ENCODE measurements at regions not wholly inside any gene's neighbourhood (a gene's known extent, or its start where the extent isn't known, plus 50 kb on each side); places are given as distances from the start of the nearest gene placed in this dataset.

DNA sequence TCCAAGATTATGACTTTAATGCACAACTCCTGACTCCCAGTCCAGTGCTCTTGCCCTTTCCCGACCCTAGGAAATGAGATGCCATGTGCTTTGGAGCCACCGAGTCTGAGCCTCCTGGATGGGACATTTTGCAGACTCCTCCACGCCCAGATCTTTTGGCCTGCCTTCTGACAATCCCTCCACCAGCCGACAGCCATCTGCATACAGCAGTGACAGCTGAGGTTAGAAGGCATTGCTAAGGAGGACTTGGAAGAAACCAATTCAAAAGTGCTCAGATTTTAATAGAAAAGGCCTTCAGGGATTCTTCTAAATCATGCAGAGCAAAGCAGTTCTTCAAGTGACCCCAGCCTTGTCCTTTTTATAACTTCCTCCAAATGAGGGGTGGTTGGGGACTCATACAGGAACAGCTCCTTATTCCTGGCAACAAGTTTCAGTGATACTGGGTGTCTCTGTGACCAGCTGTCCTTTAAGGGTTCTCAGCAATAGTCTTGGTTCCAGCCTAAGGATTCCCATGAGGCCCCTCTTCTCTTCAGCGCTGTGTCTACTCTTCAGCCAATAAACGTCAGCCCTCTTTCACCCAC lies 369.3 kb downstream of the PBX1 start:
- DNase-seq (ENCODE audit: low spot score in 2 of 2): no peak
- no peak overlapping the region for H3K4me3 ChIP-seq
- no peaks in the 10 kb centered on the region for H3K4me1 ChIP-seq
- TF ChIP-seq POLR2AphosphoS5 (IDR thresholded peaks at IDR 0.05) (no peak), POLR2A (IDR thresholded peaks at IDR 0.05) (no peak)
- TF ChIP-seq, protein P1, sequence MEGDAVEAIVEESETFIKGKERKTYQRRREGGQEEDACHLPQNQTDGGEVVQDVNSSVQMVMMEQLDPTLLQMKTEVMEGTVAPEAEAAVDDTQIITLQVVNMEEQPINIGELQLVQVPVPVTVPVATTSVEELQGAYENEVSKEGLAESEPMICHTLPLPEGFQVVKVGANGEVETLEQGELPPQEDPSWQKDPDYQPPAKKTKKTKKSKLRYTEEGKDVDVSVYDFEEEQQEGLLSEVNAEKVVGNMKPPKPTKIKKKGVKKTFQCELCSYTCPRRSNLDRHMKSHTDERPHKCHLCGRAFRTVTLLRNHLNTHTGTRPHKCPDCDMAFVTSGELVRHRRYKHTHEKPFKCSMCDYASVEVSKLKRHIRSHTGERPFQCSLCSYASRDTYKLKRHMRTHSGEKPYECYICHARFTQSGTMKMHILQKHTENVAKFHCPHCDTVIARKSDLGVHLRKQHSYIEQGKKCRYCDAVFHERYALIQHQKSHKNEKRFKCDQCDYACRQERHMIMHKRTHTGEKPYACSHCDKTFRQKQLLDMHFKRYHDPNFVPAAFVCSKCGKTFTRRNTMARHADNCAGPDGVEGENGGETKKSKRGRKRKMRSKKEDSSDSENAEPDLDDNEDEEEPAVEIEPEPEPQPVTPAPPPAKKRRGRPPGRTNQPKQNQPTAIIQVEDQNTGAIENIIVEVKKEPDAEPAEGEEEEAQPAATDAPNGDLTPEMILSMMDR (IDR thresholded peaks at IDR 0.05): no peak
- no peak overlapping the region for H3K27ac ChIP-seq
- no peaks in the 10 kb centered on the region for H3K9me3 ChIP-seq
- intact Hi-C loops (cut with DNase I; ENCODE audit: low total_unique reads): no loop called here
- H3K36me3 ChIP-seq: no peaks in the 10 kb centered on the region
- no peaks in the 10 kb centered on the region for H3K27me3 ChIP-seq

DNA sequence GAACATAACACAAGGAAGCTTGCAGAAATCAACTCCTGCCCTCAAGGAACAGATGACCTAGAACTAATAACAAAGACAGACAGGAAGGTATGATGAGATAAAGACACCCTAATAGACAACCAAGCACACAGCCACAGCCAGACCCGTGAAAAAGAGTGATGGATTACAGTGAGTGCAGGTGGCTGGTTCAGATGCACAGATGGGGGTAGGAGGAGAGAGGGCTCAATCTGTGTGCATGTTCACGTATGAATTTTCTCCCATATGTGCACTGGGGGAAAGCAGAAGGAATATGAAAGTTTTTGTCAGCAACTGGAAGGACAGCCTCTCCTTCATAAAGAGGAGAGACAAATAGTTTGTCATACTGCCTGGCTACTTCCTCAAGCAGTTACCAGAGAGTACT lies 367.1 kb downstream of the PBX1 start:
- TF ChIP-seq POLR2AphosphoS5 (IDR thresholded peaks at IDR 0.05) (no peak), POLR2A (IDR thresholded peaks at IDR 0.05) (no peak)
- TF ChIP-seq, protein P1 (IDR thresholded peaks at IDR 0.05): no peak
- Histone ChIP-seq H3K9me3 (no peaks in the 10 kb centered on the region), H3K27ac (no peak overlapping the region), H3K36me3 (no peaks in the 10 kb centered on the region), H3K27me3 (no peaks in the 10 kb centered on the region), H3K4me3 (no peak overlapping the region), H3K4me1 (no peaks in the 10 kb centered on the region)
- DNase-seq (ENCODE audit: low spot score in 2 of 2): no peak
- intact Hi-C loops (cut with DNase I; ENCODE audit: low total_unique reads): no loop called here

DNA sequence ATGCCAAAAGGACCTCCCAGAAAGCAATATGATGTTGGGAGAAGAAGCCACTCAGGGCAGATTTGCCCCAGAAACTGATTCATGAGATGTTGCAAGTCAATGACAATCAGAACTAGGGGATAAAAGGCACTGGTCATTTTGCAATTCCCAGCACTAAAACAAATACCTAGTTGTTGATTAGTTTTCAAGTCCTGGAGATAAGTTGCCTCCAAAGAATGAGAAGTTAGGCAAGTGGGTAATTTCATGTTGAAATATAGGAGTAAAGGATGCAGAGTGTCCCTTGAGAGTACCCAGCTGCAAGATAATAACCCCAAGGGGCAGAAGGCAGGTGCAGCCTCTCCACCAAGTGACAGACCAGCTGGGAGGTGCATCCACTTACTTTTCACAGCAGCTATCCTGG lies 363.6 kb downstream of the PBX1 start:
- Histone ChIP-seq H3K4me1 (no peaks in the 10 kb centered on the region), H3K36me3 (no peaks in the 10 kb centered on the region), H3K9me3 (no peaks in the 10 kb centered on the region), H3K27ac (no peak overlapping the region), H3K27me3 (no peaks in the 10 kb centered on the region), H3K4me3 (no peak overlapping the region)
- intact Hi-C loops (cut with DNase I; ENCODE audit: low total_unique reads): no loop called here
- TF ChIP-seq POLR2AphosphoS5 (IDR thresholded peaks at IDR 0.05) (no peak), POLR2A (IDR thresholded peaks at IDR 0.05) (no peak)
- TF ChIP-seq, protein P1 (IDR thresholded peaks at IDR 0.05): no peak
- no peak for DNase-seq (ENCODE audit: low spot score in 2 of 2)

DNA sequence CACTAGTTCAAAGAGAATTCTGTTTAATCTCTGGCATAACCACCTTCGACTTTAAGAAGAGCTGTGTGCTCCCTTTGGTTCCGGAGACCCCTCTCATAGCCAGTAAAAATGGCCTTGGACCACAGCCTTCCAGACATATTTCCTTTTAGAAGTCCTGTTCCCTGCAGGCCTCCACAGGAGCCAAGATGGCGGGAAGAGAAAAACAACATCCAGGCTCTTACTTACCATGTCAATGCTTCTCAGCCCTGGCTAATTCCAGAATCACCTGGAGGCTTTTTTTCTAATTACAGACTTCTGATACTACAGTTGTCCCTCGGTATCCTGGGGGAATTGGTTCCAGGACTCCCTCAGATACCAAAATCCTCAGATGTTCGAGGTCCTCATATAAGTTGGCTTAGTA lies 362.5 kb downstream of the PBX1 start:
- H3K36me3 ChIP-seq: no peaks in the 10 kb centered on the region
- H3K4me3 ChIP-seq: no peak overlapping the region
- H3K27ac ChIP-seq: no peak overlapping the region
- H3K27me3 ChIP-seq: no peaks in the 10 kb centered on the region
- H3K4me1 ChIP-seq: no peaks in the 10 kb centered on the region
- intact Hi-C loops (cut with DNase I; ENCODE audit: low total_unique reads): no loop called here
- DNase-seq (ENCODE audit: low spot score in 2 of 2): no peak
- H3K9me3 ChIP-seq: no peaks in the 10 kb centered on the region
- TF ChIP-seq POLR2AphosphoS5 (IDR thresholded peaks at IDR 0.05) (no peak), POLR2A (IDR thresholded peaks at IDR 0.05) (no peak)
- TF ChIP-seq, protein P1 (IDR thresholded peaks at IDR 0.05): no peak

DNA sequence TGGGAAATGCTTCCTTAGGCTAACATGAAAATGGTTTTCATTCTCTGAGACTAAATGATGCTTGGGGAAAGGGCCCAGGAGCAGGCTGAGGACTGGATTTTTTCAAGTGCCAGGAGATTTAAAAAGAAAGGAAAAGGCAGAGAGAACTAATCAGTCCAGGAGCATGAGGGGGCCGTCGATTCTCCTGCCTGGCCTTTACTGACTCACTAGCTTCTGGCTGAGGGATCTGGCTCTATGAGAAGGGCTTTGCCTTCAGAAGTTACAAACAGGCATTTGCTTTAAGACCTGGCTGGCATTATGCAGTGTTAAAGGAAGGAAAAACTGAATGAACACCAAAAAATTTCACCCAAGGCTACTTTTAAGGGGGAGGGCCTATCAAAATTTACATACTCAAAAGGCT lies 359.2 kb downstream of the PBX1 start:
- Histone ChIP-seq H3K9me3 (no peaks in the 10 kb centered on the region), H3K27ac (peak overlapping the region in 1 of 2 donors; percentile 38), H3K4me3 (no peak overlapping the region), H3K4me1 (no peaks in the 10 kb centered on the region), H3K36me3 (no peaks in the 10 kb centered on the region), H3K27me3 (no peaks in the 10 kb centered on the region)
- TF ChIP-seq POLR2AphosphoS5 (IDR thresholded peaks at IDR 0.05) (no peak), POLR2A (IDR thresholded peaks at IDR 0.05) (no peak)
- TF ChIP-seq, protein P1 (IDR thresholded peaks at IDR 0.05): no peak
- no peak for DNase-seq (ENCODE audit: low spot score in 2 of 2)
- intact Hi-C loops (cut with DNase I; ENCODE audit: low total_unique reads): no loop called here
